22Rv1 (cell line): ENCODE measurements at regions not wholly inside any gene's neighbourhood (a gene's known extent, or its start where the extent isn't known, plus 50 kb on each side); places are given as distances from the start of the nearest gene placed in this dataset.

ENCODE experiments used
- CTCF ChIP-seq: fragments of 450-650 bp; IDR thresholded peaks from 2 replicates; pipeline ENCODE4 v1.5.1; 2017; ENCODE audit warnings: mild to moderate bottlenecking
- ZFX ChIP-seq: fragments of 450-650 bp; IDR thresholded peaks from 2 replicates; pipeline ENCODE4 v1.6.1; 2017; ENCODE audit warnings: antibody characterized with exemption, borderline replicate concordance

- TF ChIP-seq CTCF: no peak
- no peak for TF ChIP-seq ZFX
Measured at GRCh38 chr2:215613280-215613679, 177.4 kb upstream of the FN1 start.
